SK-N-SH (cell line): ENCODE measurements at regions not wholly inside any gene's neighbourhood (a gene's known extent, or its start where the extent isn't known, plus 50 kb on each side); places are given as distances from the start of the nearest gene placed in this dataset.
"Not testable (repeated sequence)": the region's sequence is repeated elsewhere in the genome, so short reads cannot be mapped to it uniquely, and the experiment has no call there.

Experiments
- CTCF ChIA-PET: fragments of 300-600, 350-600 bp; formaldehyde crosslinking; extraction: SDS; loops from one replicate; lab custom pipeline; 2021; lab: Yijun Ruan, JAX
- POLR2A ChIA-PET: fragments of 350-600 bp; sonication (Branson Sonifier 250); formaldehyde crosslinking; extraction: SDS; loops from one replicate; lab custom pipeline; 2020; ENCODE audit warnings: antibody characterized with exemption, inconsistent platforms; lab: Yijun Ruan, JAX
- DNase-seq: peaks from one replicate; pipeline ENCODE4 v3.0.0; 2012
- H2AFZ ChIP-seq: fragments of 200-600 bp; sonication (generic); 2 replicates; pipeline ENCODE4 v1.8.1; 2016; ENCODE audit warnings: antibody characterized with exemption, mild to moderate bottlenecking, low read depth
- H3F3A ChIP-seq: fragments of 200-600 bp; sonication (generic); replicated peaks from 2 replicates; pipeline ENCODE3; 2016; ENCODE audit warnings: antibody characterized with exemption, mild to moderate bottlenecking; ENCODE audit not compliant: insufficient read depth
- H3K27ac ChIP-seq, 2 experiments: fragments of 200-500 bp in 1 of 2; fragments of 200-600 bp in 1 of 2; sonication (Bioruptor generic) in 1 of 2; sonication (generic), shearing (Covaris generic) in 1 of 2; 2 replicates each; pipeline versions ENCODE4 v1.5.1 to v1.6.1; 2014 to 2016; ENCODE audit warnings: low read depth in 2 of 2, inconsistent platforms in 1 of 2, low read length in 1 of 2, mild to moderate bottlenecking in 1 of 2, mixed read lengths in 1 of 2
- H3K27me3 ChIP-seq: fragments of 200-600 bp; sonication (generic), shearing (Covaris generic); 2 replicates; pipeline ENCODE4 v1.6.1; 2016; ENCODE audit warnings: mixed run types; ENCODE audit not compliant: insufficient read depth
- H3K36me3 ChIP-seq, 2 experiments: fragments of 200-500 bp in 1 of 2; fragments of 200-600 bp in 1 of 2; sonication (Bioruptor generic) in 1 of 2; sonication (generic) in 1 of 2; replicated peaks in 1 of 2; 2 replicates each; pipeline versions ENCODE3 to v1.5.1; 2014 to 2016; ENCODE audit warnings: low read length in 1 of 2, mild to moderate bottlenecking in 1 of 2; ENCODE audit not compliant: insufficient read depth in 2 of 2, control insufficient read depth in 1 of 2
- H3K4me1 ChIP-seq, 2 experiments: fragments of 200-500 bp in 1 of 2; fragments of 200-600 bp in 1 of 2; sonication (Bioruptor generic) in 1 of 2; sonication (generic), shearing (Covaris generic) in 1 of 2; 2 replicates each; pipeline versions ENCODE4 v1.5.1 to v1.6.1; 2014 to 2016; ENCODE audit warnings: low read depth in 1 of 2, low read length in 1 of 2, mixed run types in 1 of 2; ENCODE audit not compliant: insufficient read depth in 2 of 2, control insufficient read depth in 1 of 2
- H3K4me2 ChIP-seq: fragments of 200-600 bp; sonication (generic), shearing (Covaris generic); 2 replicates; pipeline ENCODE4 v1.6.1; 2017; ENCODE audit warnings: mixed run types
- H3K4me3 ChIP-seq, 2 experiments: fragments of 200-500 bp in 1 of 2; fragments of 200-600 bp in 1 of 2; sonication (Bioruptor generic) in 1 of 2; sonication (generic), shearing (Covaris generic) in 1 of 2; 2 replicates each; pipeline versions ENCODE4 v1.5.1 to v1.8.1; 2014 to 2016; ENCODE audit warnings: low read depth in 2 of 2, inconsistent platforms in 1 of 2, low read length in 1 of 2, mild to moderate bottlenecking in 1 of 2, mixed read lengths in 1 of 2, moderate library complexity in 1 of 2
- H3K79me2 ChIP-seq: fragments of 200-600 bp; sonication (generic); 2 replicates; pipeline ENCODE4 v1.8.1; 2017; ENCODE audit warnings: mild to moderate bottlenecking; ENCODE audit not compliant: insufficient read depth
- H3K9ac ChIP-seq: fragments of 200-600 bp; sonication (generic); 2 replicates; pipeline ENCODE4 v1.6.1; 2017; ENCODE audit warnings: mixed run types
- H3K9me2 ChIP-seq: fragments of 200-600 bp; sonication (generic); 2 replicates; pipeline ENCODE4 v1.6.1; 2017; ENCODE audit warnings: mixed run types
- H3K9me3 ChIP-seq: fragments of 200-600 bp; sonication (generic); 2 replicates; pipeline ENCODE4 v1.6.1; 2017; ENCODE audit warnings: mixed run types, mild to moderate bottlenecking, moderate library complexity
- H4K20me1 ChIP-seq: fragments of 200-600 bp; sonication (generic); 2 replicates; pipeline ENCODE4 v1.6.1; 2017; ENCODE audit warnings: mild to moderate bottlenecking, mixed run types; ENCODE audit not compliant: insufficient read depth
- WGBS: methylation state at CpG from one replicate; pipeline ENCODE4 v1.1.6; 2017; ENCODE audit warnings: low lambda C conversion rate; 5-methylcytosine and 5-hydroxymethylcytosine counted together

DNA sequence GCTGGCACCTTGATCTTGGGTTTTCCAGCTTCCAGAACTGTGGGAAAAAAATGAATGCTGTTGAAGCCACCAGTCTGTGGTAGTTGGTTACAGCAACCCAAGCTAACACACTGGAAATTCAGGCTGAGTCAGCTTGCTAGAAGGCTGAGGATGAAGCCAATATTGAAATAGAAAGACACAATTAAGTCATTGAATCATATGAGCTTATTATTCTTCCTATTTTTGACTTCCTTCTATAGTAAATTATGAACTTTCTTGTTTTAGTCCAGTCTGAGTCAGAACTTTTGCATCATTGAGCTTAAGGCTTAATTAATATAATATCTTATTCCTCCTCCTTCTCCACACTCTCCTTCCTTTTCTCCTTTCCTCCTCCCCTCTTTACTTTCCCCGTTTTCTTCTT lies 153.6 kb upstream of the LRRC61 start:
- H3K27ac ChIP-seq, H4K20me1 ChIP-seq, H3K9ac ChIP-seq, H3K4me1 ChIP-seq, H3K4me3 ChIP-seq, H3K9me3 ChIP-seq, H2AFZ ChIP-seq, CTCF ChIA-PET, H3K9me2 ChIP-seq, H3F3A ChIP-seq, H3K36me3 ChIP-seq, H3K27me3 ChIP-seq, H3K4me2 ChIP-seq, DNase-seq, H3K79me2 ChIP-seq, POLR2A ChIA-PET: not testable (repeated sequence)
- whole genome bisulfite sequencing = 0% methylated on average over 1 of the region's 1 CpG

DNA sequence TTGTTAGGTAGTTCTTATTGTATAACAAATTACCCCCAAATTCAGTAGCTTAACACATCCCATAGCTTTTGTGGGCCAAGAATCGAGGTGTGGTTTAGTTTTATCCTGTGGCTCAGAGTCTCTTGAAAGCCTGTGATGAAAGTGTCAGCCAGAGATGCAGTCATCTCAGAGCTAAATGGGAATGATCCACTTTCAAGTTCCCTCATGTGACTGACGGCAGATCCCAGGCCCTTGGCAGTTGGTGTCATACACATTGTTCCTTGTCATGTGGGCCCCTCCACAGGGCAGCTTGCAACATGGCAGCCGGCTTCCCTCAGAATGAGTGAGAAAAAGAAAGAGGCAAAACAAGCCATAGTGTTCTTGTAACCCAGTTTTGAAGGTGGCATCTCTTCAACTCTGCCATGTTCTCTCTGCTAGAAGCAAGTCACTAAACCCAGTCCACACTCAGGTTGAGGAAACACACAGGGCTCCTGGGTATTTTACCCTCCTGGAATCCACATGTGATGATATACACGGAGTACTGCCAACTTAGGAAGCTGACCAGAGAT lies 153.1 kb upstream of the LRRC61 start:
- H3K79me2 ChIP-seq, CTCF ChIA-PET, H3K9me2 ChIP-seq, POLR2A ChIA-PET, H3K4me2 ChIP-seq, H2AFZ ChIP-seq, H3K27me3 ChIP-seq, H3K27ac ChIP-seq, H3K9ac ChIP-seq, H3K36me3 ChIP-seq, H3K4me3 ChIP-seq, H3K4me1 ChIP-seq, H3F3A ChIP-seq, DNase-seq, H3K9me3 ChIP-seq, H4K20me1 ChIP-seq: not testable (repeated sequence)
- WGBS = 0% methylated on average over 3 of the region's 4 CpGs

DNA sequence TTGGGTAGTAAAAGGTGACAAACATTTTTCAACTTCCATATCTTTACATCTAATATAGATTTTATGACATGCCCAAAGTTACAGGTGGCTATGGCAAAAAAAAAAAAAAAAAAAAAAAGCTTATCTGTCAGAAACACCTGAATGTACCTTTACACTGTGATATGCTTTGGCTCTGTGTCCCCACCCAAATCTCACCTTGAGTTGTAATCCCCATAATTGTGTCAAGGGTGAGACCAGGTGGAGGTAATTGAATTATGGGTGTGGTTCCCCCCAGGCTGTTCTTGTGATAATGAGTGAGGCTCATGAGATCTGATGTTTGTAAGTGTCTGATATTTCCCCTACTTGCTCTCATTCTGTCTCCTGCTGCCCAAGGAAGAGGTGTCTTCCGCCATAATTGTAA lies 139.6 kb upstream of the LRRC61 start:
- DNase-seq, POLR2A ChIA-PET, H3K79me2 ChIP-seq, H3K9me2 ChIP-seq, H3K36me3 ChIP-seq, H3K27me3 ChIP-seq, H3K9ac ChIP-seq, H3K4me2 ChIP-seq, H2AFZ ChIP-seq, H3K9me3 ChIP-seq, H3F3A ChIP-seq, CTCF ChIA-PET, H3K27ac ChIP-seq, H4K20me1 ChIP-seq, H3K4me3 ChIP-seq, H3K4me1 ChIP-seq: not testable (repeated sequence)
- WGBS = 43% methylated on average over 1 of the region's 1 CpG

DNA sequence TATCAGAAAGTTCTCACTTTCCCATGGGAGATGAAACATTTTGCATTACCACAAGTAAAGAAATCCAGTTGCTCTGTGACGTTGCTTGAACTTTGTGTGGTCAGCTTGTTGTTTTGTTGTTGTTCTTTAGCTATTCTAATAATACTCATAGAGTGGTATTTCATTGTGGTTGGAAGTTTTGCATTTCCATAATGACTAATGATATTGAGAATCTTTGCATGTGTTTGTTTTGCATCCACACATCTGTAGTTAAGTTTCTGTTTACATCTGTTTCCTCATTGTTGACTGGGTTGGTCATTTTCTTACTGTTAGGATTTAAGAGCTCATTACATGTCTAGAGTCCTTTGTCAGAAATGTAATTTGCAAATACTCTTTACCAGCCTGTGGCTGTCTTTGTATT lies 133.2 kb upstream of the LRRC61 start:
- H3F3A ChIP-seq, H2AFZ ChIP-seq, CTCF ChIA-PET, H4K20me1 ChIP-seq, H3K27ac ChIP-seq, H3K4me1 ChIP-seq, H3K9me3 ChIP-seq, H3K36me3 ChIP-seq, H3K79me2 ChIP-seq, H3K9ac ChIP-seq, POLR2A ChIA-PET, H3K27me3 ChIP-seq, H3K9me2 ChIP-seq, DNase-seq, H3K4me3 ChIP-seq, H3K4me2 ChIP-seq: not testable (repeated sequence)
- WGBS = 0% methylated on average over 1 of the region's 1 CpG

DNA sequence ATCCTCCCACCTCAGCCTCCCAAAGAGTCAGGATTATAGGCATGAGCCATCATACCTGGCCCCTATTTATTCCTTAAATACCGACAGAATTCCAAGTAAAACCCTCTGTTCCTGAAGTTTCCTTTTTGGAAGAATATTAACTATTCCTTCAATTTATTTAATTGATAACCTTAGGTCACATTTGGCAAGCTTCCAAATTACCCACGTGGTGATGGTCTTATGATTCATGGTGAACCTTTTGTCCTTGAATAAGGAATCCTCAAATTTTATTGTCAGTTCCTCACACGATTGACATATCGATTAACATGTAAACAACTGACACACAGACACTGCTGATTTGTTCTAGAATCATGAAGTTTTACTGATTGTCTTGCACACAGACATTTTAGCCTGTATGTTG lies 130.6 kb upstream of the LRRC61 start:
- H3K27me3 ChIP-seq, POLR2A ChIA-PET, H3K4me1 ChIP-seq, H3K9me2 ChIP-seq, H3K36me3 ChIP-seq, CTCF ChIA-PET, H3K27ac ChIP-seq, H3K9ac ChIP-seq, H3K79me2 ChIP-seq, H4K20me1 ChIP-seq, H3K4me2 ChIP-seq, H2AFZ ChIP-seq, H3K4me3 ChIP-seq, H3K9me3 ChIP-seq, DNase-seq, H3F3A ChIP-seq: not testable (repeated sequence)
- 14% methylated on average over 4 of the region's 4 CpGs for WGBS

DNA sequence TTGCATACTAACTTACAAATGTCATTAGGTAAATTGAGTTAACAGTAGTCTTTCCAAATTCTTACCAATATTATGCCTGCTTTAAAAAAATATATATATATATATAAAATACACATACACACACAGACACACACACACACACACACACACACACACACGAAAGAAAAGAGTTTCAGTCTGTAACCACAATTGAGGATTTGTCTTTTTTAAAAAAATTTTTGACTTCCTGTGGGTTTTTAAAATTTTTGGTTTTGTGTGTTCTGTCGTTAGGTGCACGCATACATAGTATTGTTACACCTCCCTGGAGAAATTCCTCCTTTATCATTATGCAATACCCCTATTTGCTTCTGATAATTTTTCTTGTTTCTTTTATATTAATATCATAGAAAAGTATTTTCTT lies 129.3 kb upstream of the LRRC61 start:
- CTCF ChIA-PET, H3F3A ChIP-seq, H3K9me2 ChIP-seq, H4K20me1 ChIP-seq, H3K4me2 ChIP-seq, H3K79me2 ChIP-seq, DNase-seq, H3K4me1 ChIP-seq, H3K27ac ChIP-seq, H3K36me3 ChIP-seq, H3K4me3 ChIP-seq, H3K9me3 ChIP-seq, H3K27me3 ChIP-seq, H2AFZ ChIP-seq, POLR2A ChIA-PET, H3K9ac ChIP-seq: not testable (repeated sequence)
- WGBS = 3% methylated on average over 3 of the region's 3 CpGs
